ENCODE measurements at regions not wholly inside any gene's neighbourhood (a gene's known extent, or its start where the extent isn't known, plus 50 kb on each side); places are given as distances from the start of the nearest gene placed in this dataset.

DNA sequence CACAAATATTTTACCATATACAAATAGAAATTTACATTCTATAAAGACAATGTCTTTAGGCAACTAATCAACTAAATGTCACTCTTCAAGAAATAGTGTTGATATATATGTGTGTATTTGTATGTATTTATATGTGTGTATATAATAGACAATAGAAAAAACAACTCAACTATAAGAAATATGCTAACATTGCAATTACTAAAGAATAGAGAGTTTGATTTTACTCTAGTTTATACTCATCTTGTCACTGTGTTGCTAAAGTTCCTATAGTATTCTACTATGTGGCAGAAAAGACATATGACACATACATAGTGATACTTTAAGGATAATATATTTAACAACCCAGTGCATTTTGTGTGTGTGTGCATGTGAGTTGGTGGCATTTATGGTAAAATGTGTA, 1728.3 kb downstream of the PLA2G4A start:
- no peaks in the 10 kb centered on the region for H3K27me3 Mint-ChIP-seq (ENCODE audit: insufficient read depth, low read depth, poor library complexity)
- no peak overlapping the region for H3K4me2 ChIP-seq
- H4K20me1 ChIP-seq (replicated peaks; ENCODE audit: insufficient read depth) = no peaks in the 10 kb centered on the region
- H3K4me3 ChIP-seq = no peak overlapping the region
- no peaks in the 10 kb centered on the region for H3K36me3 Mint-ChIP-seq (ENCODE audit: low read depth)
- no peak for ATAC-seq
- H3F3A ChIP-seq (replicated peaks; ENCODE audit: low read depth) = no peaks in the 10 kb centered on the region
- no peak overlapping the region for H3K4me3 Mint-ChIP-seq
- TF ChIP-seq ZNF331 (CRISPR knock-in tag; IDR thresholded peaks at IDR 0.05; ENCODE audit: low read depth) = no peak
- TF ChIP-seq, protein P1, sequence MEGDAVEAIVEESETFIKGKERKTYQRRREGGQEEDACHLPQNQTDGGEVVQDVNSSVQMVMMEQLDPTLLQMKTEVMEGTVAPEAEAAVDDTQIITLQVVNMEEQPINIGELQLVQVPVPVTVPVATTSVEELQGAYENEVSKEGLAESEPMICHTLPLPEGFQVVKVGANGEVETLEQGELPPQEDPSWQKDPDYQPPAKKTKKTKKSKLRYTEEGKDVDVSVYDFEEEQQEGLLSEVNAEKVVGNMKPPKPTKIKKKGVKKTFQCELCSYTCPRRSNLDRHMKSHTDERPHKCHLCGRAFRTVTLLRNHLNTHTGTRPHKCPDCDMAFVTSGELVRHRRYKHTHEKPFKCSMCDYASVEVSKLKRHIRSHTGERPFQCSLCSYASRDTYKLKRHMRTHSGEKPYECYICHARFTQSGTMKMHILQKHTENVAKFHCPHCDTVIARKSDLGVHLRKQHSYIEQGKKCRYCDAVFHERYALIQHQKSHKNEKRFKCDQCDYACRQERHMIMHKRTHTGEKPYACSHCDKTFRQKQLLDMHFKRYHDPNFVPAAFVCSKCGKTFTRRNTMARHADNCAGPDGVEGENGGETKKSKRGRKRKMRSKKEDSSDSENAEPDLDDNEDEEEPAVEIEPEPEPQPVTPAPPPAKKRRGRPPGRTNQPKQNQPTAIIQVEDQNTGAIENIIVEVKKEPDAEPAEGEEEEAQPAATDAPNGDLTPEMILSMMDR (conservative IDR thresholded peaks at IDR 0.05; ENCODE audit: low read depth in 2 of 2) = no peak
- TF ChIP-seq STAT1 (IDR thresholded peaks at IDR 0.05; ENCODE audit: unreplicated experiment) = no peak
- no peak for TF ChIP-seq JUNB (IDR thresholded peaks at IDR 0.05; ENCODE audit: unreplicated experiment)
- TF ChIP-seq NANOG (IDR thresholded peaks at IDR 0.05; ENCODE audit: borderline replicate concordance) = no peak
- TF ChIP-seq ZNF114 (CRISPR knock-in tag; IDR thresholded peaks at IDR 0.05) = no peak
- no peak for TF ChIP-seq POLR2AphosphoS5 (IDR thresholded peaks at IDR 0.05; ENCODE audit: low read depth)
- TF ChIP-seq, protein P2, sequence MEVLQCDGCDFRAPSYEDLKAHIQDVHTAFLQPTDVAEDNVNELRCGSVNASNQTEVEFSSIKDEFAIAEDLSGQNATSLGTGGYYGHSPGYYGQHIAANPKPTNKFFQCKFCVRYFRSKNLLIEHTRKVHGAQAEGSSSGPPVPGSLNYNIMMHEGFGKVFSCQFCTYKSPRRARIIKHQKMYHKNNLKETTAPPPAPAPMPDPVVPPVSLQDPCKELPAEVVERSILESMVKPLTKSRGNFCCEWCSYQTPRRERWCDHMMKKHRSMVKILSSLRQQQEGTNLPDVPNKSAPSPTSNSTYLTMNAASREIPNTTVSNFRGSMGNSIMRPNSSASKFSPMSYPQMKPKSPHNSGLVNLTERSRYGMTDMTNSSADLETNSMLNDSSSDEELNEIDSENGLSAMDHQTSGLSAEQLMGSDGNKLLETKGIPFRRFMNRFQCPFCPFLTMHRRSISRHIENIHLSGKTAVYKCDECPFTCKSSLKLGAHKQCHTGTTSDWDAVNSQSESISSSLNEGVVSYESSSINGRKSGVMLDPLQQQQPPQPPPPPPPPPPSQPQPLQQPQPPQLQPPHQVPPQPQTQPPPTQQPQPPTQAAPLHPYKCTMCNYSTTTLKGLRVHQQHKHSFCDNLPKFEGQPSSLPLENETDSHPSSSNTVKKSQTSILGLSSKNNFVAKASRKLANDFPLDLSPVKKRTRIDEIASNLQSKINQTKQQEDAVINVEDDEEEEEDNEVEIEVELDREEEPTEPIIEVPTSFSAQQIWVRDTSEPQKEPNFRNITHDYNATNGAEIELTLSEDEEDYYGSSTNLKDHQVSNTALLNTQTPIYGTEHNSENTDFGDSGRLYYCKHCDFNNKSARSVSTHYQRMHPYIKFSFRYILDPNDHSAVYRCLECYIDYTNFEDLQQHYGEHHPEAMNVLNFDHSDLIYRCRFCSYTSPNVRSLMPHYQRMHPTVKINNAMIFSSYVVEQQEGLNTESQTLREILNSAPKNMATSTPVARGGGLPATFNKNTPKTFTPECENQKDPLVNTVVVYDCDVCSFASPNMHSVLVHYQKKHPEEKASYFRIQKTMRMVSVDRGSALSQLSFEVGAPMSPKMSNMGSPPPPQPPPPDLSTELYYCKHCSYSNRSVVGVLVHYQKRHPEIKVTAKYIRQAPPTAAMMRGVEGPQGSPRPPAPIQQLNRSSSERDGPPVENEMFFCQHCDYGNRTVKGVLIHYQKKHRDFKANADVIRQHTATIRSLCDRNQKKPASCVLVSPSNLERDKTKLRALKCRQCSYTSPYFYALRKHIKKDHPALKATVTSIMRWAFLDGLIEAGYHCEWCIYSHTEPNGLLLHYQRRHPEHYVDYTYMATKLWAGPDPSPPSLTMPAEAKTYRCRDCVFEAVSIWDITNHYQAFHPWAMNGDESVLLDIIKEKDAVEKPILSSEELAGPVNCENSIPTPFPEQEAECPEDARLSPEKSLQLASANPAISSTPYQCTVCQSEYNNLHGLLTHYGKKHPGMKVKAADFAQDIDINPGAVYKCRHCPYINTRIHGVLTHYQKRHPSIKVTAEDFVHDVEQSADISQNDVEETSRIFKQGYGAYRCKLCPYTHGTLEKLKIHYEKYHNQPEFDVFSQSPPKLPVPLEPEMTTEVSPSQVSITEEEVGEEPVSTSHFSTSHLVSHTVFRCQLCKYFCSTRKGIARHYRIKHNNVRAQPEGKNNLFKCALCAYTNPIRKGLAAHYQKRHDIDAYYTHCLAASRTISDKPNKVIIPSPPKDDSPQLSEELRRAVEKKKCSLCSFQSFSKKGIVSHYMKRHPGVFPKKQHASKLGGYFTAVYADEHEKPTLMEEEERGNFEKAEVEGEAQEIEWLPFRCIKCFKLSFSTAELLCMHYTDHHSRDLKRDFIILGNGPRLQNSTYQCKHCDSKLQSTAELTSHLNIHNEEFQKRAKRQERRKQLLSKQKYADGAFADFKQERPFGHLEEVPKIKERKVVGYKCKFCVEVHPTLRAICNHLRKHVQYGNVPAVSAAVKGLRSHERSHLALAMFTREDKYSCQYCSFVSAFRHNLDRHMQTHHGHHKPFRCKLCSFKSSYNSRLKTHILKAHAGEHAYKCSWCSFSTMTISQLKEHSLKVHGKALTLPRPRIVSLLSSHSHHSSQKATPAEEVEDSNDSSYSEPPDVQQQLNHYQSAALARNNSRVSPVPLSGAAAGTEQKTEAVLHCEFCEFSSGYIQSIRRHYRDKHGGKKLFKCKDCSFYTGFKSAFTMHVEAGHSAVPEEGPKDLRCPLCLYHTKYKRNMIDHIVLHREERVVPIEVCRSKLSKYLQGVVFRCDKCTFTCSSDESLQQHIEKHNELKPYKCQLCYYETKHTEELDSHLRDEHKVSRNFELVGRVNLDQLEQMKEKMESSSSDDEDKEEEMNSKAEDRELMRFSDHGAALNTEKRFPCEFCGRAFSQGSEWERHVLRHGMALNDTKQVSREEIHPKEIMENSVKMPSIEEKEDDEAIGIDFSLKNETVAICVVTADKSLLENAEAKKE (CRISPR knock-in tag; IDR thresholded peaks at IDR 0.05) = no peak
- TF ChIP-seq, protein P3, sequence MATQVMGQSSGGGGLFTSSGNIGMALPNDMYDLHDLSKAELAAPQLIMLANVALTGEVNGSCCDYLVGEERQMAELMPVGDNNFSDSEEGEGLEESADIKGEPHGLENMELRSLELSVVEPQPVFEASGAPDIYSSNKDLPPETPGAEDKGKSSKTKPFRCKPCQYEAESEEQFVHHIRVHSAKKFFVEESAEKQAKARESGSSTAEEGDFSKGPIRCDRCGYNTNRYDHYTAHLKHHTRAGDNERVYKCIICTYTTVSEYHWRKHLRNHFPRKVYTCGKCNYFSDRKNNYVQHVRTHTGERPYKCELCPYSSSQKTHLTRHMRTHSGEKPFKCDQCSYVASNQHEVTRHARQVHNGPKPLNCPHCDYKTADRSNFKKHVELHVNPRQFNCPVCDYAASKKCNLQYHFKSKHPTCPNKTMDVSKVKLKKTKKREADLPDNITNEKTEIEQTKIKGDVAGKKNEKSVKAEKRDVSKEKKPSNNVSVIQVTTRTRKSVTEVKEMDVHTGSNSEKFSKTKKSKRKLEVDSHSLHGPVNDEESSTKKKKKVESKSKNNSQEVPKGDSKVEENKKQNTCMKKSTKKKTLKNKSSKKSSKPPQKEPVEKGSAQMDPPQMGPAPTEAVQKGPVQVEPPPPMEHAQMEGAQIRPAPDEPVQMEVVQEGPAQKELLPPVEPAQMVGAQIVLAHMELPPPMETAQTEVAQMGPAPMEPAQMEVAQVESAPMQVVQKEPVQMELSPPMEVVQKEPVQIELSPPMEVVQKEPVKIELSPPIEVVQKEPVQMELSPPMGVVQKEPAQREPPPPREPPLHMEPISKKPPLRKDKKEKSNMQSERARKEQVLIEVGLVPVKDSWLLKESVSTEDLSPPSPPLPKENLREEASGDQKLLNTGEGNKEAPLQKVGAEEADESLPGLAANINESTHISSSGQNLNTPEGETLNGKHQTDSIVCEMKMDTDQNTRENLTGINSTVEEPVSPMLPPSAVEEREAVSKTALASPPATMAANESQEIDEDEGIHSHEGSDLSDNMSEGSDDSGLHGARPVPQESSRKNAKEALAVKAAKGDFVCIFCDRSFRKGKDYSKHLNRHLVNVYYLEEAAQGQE (IDR thresholded peaks at IDR 0.05; ENCODE audit: unreplicated experiment) = no peak
- no peak for TF ChIP-seq EZH2phosphoT487 (IDR thresholded peaks at IDR 0.05; ENCODE audit: unreplicated experiment)
- no peak for TF ChIP-seq EZH2 (IDR thresholded peaks at IDR 0.05; ENCODE audit: low read depth, unreplicated experiment)
- no peaks in the 10 kb centered on the region for H3K36me3 ChIP-seq (ENCODE audit: insufficient read depth)
- no peak for DNase-seq (ENCODE audit: low spot score)
- no peaks in the 10 kb centered on the region for H3K9me2 ChIP-seq (ENCODE audit: insufficient read depth)
- no peak overlapping the region for H2AFZ ChIP-seq
- H3K4me1 ChIP-seq (ENCODE audit: insufficient read depth) = no peaks in the 10 kb centered on the region
- H3K9me3 Mint-ChIP-seq = no peaks in the 10 kb centered on the region
- H3K27ac ChIP-seq (ENCODE audit: low read depth) = no peak overlapping the region
- H3K4me1 Mint-ChIP-seq = no peaks in the 10 kb centered on the region
- no peaks in the 10 kb centered on the region for H3K27me3 ChIP-seq (ENCODE audit: insufficient read depth)
- no peak overlapping the region for H3K27ac Mint-ChIP-seq
- no peaks in the 10 kb centered on the region for H3K79me2 ChIP-seq (replicated peaks; ENCODE audit: insufficient read depth)

Measured in GM23338 (cell line).